SK-N-MC (cell line): ENCODE measurements at regions not wholly inside any gene's neighbourhood (a gene's known extent, or its start where the extent isn't known, plus 50 kb on each side); places are given as distances from the start of the nearest gene placed in this dataset.

Experiments
- EZH2 ChIP-seq: fragments of 200-600 bp; sonication (generic); IDR thresholded peaks from one replicate; pipeline ENCODE4 v1.6.1; 2017; ENCODE audit warnings: antibody characterized with exemption
- FOXP2 ChIP-seq: optimal IDR thresholded peaks from 2 replicates; pipeline ENCODE3; 2011; ENCODE audit warnings: mild to moderate bottlenecking, moderate library complexity; ENCODE audit not compliant: insufficient read depth; ENCODE audit errors: extremely low read length, control extremely low read depth
- POLR2AphosphoS5 ChIP-seq: IDR thresholded peaks from 2 replicates; pipeline ENCODE4 v1.6.1; 2012; ENCODE audit warnings: mild to moderate bottlenecking, low read depth, low read length, borderline replicate concordance

GRCh38 chr1:29504709-29505410, 268.5 kb downstream of the PTPRU start:
- TF ChIP-seq POLR2AphosphoS5 (no peak), EZH2 (no peak), FOXP2 (no peak)
